Chondrocyte (in vitro differentiated cells): ENCODE measurements at regions not wholly inside any gene's neighbourhood (a gene's known extent, or its start where the extent isn't known, plus 50 kb on each side); places are given as distances from the start of the nearest gene placed in this dataset.

Source experiments
- DNase-seq: peaks from one replicate; pipeline ENCODE4 v3.0.0; 2021; ENCODE audit warnings: mixed read lengths, low spot score
- H3K27ac Mint-ChIP-seq: one replicate; pipeline ENCODE4 v1.8.0; 2021; ENCODE audit warnings: mild to moderate bottlenecking, moderate library complexity, mixed read lengths; ENCODE audit not compliant: unreplicated experiment
- H3K27me3 Mint-ChIP-seq: 2 replicates; pipeline ENCODE4 v1.8.0; 2021; ENCODE audit warnings: low read depth, mixed read lengths
- H3K36me3 Mint-ChIP-seq: 2 replicates; pipeline ENCODE4 v1.8.0; 2021; ENCODE audit warnings: low read depth, mixed read lengths
- H3K4me1 Mint-ChIP-seq: 2 replicates; pipeline ENCODE4 v1.8.0; 2021; ENCODE audit warnings: low read depth, mild to moderate bottlenecking, mixed read lengths
- H3K4me3 Mint-ChIP-seq: one replicate; pipeline ENCODE4 v1.8.0; 2021; ENCODE audit warnings: mild to moderate bottlenecking, moderate library complexity, mixed read lengths; ENCODE audit not compliant: unreplicated experiment
- H3K9me3 Mint-ChIP-seq: 2 replicates; pipeline ENCODE4 v1.8.0; 2021; ENCODE audit warnings: low read depth, mixed read lengths
- CTCF ChIP-seq: fragments of 200-600 bp; sonication (generic); IDR thresholded peaks from 2 replicates; pipeline ENCODE4 v1.5.0; 2021; ENCODE audit warnings: antibody characterized with exemption, mild to moderate bottlenecking, moderate library complexity

GRCh38 chr4:3389233-3390215 is 52.2 kb upstream of the HGFAC start:
- no peaks in the 10 kb centered on the region for H3K27me3 Mint-ChIP-seq
- H3K4me1 Mint-ChIP-seq = peaks cover 37% of the 10 kb centered on the region
- peak overlapping the region; percentile 96 for H3K27ac Mint-ChIP-seq
- no peak for DNase-seq
- TF ChIP-seq CTCF = no peak
- no peaks in the 10 kb centered on the region for H3K9me3 Mint-ChIP-seq
- peak overlapping the region; percentile 73 for H3K4me3 Mint-ChIP-seq
- H3K36me3 Mint-ChIP-seq = no peaks in the 10 kb centered on the region

- Mint-ChIP-seq H3K27me3 (no peaks in the 10 kb centered on the region), H3K36me3 (no peaks in the 10 kb centered on the region), H3K27ac (peak overlapping the region; percentile 90), H3K4me3 (no peak overlapping the region), H3K4me1 (peaks cover 37% of the 10 kb centered on the region), H3K9me3 (no peaks in the 10 kb centered on the region)
- no peak for TF ChIP-seq CTCF
- no peak for DNase-seq
Observed at GRCh38 chr4:3390288-3390811, 51.4 kb upstream of the HGFAC start.

- H3K9me3 Mint-ChIP-seq = peaks cover 4% of the 10 kb centered on the region
Observed at GRCh38 chr4:3391422-3391821, 50.3 kb upstream of the HGFAC start.

More at GRCh38 chr4:3391422-3391821, 50.3 kb upstream of the HGFAC start:
- Mint-ChIP-seq H3K27me3 (no peaks in the 10 kb centered on the region), H3K27ac (peak overlapping the region; percentile 22), H3K4me3 (no peak overlapping the region), H3K4me1 (peaks cover 33% of the 10 kb centered on the region), H3K36me3 (peaks cover 2% of the 10 kb centered on the region)
- no peak for DNase-seq
- TF ChIP-seq CTCF = no peak
